ENCODE measurements at regions not wholly inside any gene's neighbourhood (a gene's known extent, or its start where the extent isn't known, plus 50 kb on each side); places are given as distances from the start of the nearest gene placed in this dataset.

GRCh38 chr10:33684211-33684611 lies 349.7 kb upstream of the NRP1 start:
- H3K27ac ChIP-seq (ENCODE audit: control insufficient read depth, insufficient read depth, low read length), result no peak overlapping the region
- dilution Hi-C loops (cut with MboI; ENCODE audit: extremely low pct_ligation_motif_present, low sequenced_read_pairs), result no loop called here
- no peaks in the 10 kb centered on the region for H3K9me3 ChIP-seq (ENCODE audit: control insufficient read depth, low read depth, low read length)
- no peak overlapping the region for H3K9ac ChIP-seq (ENCODE audit: control insufficient read depth, extremely low read depth, insufficient read depth, low read length)
- no peaks in the 10 kb centered on the region for H3K27me3 ChIP-seq (ENCODE audit: control insufficient read depth, extremely low read depth, insufficient read depth, low read length)
- no peak for DNase-seq (ENCODE audit: low read depth, low spot score)
- FAIRE-seq, result no peak
- no peak overlapping the region for H3K4me2 ChIP-seq (ENCODE audit: control insufficient read depth, extremely low read depth, insufficient read depth, low read depth, low read length)
- H4K20me1 ChIP-seq (ENCODE audit: control insufficient read depth, extremely low read depth, insufficient read depth, low read length), result no peaks in the 10 kb centered on the region
- TF ChIP-seq EZH2 (IDR thresholded peaks at IDR 0.05; ENCODE audit: low read length) (no peak), CTCF (optimal IDR thresholded peaks at IDR 0.05 in 1 of 3, IDR thresholded peaks at IDR 0.05 in 1 of 3, conservative IDR thresholded peaks at IDR 0.05 in 1 of 3; ENCODE audit: extremely low read depth in 1 of 3, insufficient read depth in 2 of 3, low read length in 3 of 3) (no peak)
- no peaks in the 10 kb centered on the region for H3K9me1 ChIP-seq (ENCODE audit: control insufficient read depth, extremely low read depth, insufficient read depth, low read length)
- H3K36me3 ChIP-seq (ENCODE audit: control insufficient read depth in 2 of 2, extremely low read depth in 1 of 2, insufficient read depth in 2 of 2, low read length in 2 of 2), result no peaks in the 10 kb centered on the region
- H3K4me1 ChIP-seq (ENCODE audit: control insufficient read depth, extremely low read depth, insufficient read depth, low read length), result no peaks in the 10 kb centered on the region
- H3K4me3 ChIP-seq (ENCODE audit: control insufficient read depth in 2 of 3, extremely low read depth in 1 of 3, insufficient read depth in 2 of 3, low read depth in 1 of 3, low read length in 3 of 3), result no peak overlapping the region
- no peak overlapping the region for H2AFZ ChIP-seq (ENCODE audit: control insufficient read depth, low read length)
- H3K79me2 ChIP-seq (ENCODE audit: control insufficient read depth, insufficient read depth, low read length), result no peaks in the 10 kb centered on the region

- TF ChIP-seq CTCF (optimal IDR thresholded peaks at IDR 0.05 in 1 of 3, IDR thresholded peaks at IDR 0.05 in 1 of 3, conservative IDR thresholded peaks at IDR 0.05 in 1 of 3; ENCODE audit: extremely low read depth in 1 of 3, insufficient read depth in 2 of 3, low read length in 3 of 3) (no peak), EZH2 (IDR thresholded peaks at IDR 0.05; ENCODE audit: low read length) (no peak)
- H3K9ac ChIP-seq (ENCODE audit: control insufficient read depth, extremely low read depth, insufficient read depth, low read length), result no peak overlapping the region
- DNase-seq (ENCODE audit: low read depth, low spot score), result no peak
- H3K4me1 ChIP-seq (ENCODE audit: control insufficient read depth, extremely low read depth, insufficient read depth, low read length), result no peaks in the 10 kb centered on the region
- no peak overlapping the region for H3K4me2 ChIP-seq (ENCODE audit: control insufficient read depth, extremely low read depth, insufficient read depth, low read depth, low read length)
- H3K27ac ChIP-seq (ENCODE audit: control insufficient read depth, insufficient read depth, low read length), result no peak overlapping the region
- H2AFZ ChIP-seq (ENCODE audit: control insufficient read depth, low read length), result no peak overlapping the region
- H3K27me3 ChIP-seq (ENCODE audit: control insufficient read depth, extremely low read depth, insufficient read depth, low read length), result no peaks in the 10 kb centered on the region
- H3K4me3 ChIP-seq (ENCODE audit: control insufficient read depth in 2 of 3, extremely low read depth in 1 of 3, insufficient read depth in 2 of 3, low read depth in 1 of 3, low read length in 3 of 3), result no peak overlapping the region
- H4K20me1 ChIP-seq (ENCODE audit: control insufficient read depth, extremely low read depth, insufficient read depth, low read length), result no peaks in the 10 kb centered on the region
- dilution Hi-C loops (cut with MboI; ENCODE audit: extremely low pct_ligation_motif_present, low sequenced_read_pairs), result no loop called here
- no peak for FAIRE-seq
- no peaks in the 10 kb centered on the region for H3K79me2 ChIP-seq (ENCODE audit: control insufficient read depth, insufficient read depth, low read length)
- H3K9me1 ChIP-seq (ENCODE audit: control insufficient read depth, extremely low read depth, insufficient read depth, low read length), result no peaks in the 10 kb centered on the region
- H3K36me3 ChIP-seq (ENCODE audit: control insufficient read depth in 2 of 2, extremely low read depth in 1 of 2, insufficient read depth in 2 of 2, low read length in 2 of 2), result no peaks in the 10 kb centered on the region
- H3K9me3 ChIP-seq (ENCODE audit: control insufficient read depth, low read depth, low read length), result no peaks in the 10 kb centered on the region
These were observed 347.1 kb upstream of the NRP1 start for GRCh38 chr10:33681595-33681994.

Measured in keratinocyte (primary cell).